ENCODE measurements at regions not wholly inside any gene's neighbourhood (a gene's known extent, or its start where the extent isn't known, plus 50 kb on each side); places are given as distances from the start of the nearest gene placed in this dataset.
"Not testable (repeated sequence)": the region's sequence is repeated elsewhere in the genome, so short reads cannot be mapped to it uniquely, and the experiment has no call there.

DNA sequence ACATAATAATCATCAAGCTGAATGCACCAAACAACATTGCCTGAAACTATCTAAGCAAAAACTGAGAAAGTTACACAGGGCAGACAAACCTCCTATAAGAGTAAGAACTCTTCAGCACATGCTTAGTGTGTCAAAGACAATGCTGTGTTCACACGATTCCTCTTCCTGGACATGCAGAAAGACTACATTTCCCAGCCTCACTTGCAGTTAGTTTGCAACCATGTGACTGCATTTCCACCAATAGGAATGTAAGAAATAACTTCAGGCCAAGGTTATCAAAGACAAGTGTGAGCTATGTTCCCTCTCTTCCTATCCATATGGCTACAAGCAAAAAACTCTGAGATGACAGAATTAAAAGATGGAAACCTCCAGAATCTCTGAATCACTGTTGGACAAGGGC, 109.8 kb downstream of the OTOP1 start:
- intact Hi-C loops (cut with DNase I); ATAC-seq (ENCODE audit: poor library complexity); DNase-seq: not testable (repeated sequence)

GRCh38 chr4:4134368-4134767, 92.4 kb downstream of the OTOP1 start:
- intact Hi-C loops (cut with DNase I); ATAC-seq (ENCODE audit: poor library complexity); DNase-seq: not testable (repeated sequence)

GRCh38 chr4:4136621-4137020, 90.1 kb downstream of the OTOP1 start:
- intact Hi-C loops (cut with DNase I); ATAC-seq (ENCODE audit: poor library complexity): not testable (repeated sequence)

More at GRCh38 chr4:4136621-4137020, 90.1 kb downstream of the OTOP1 start:
- not testable (repeated sequence) for DNase-seq
